ENCODE measurements at regions not wholly inside any gene's neighbourhood (a gene's known extent, or its start where the extent isn't known, plus 50 kb on each side); places are given as distances from the start of the nearest gene placed in this dataset.

- Histone ChIP-seq H3K27ac (ENCODE audit: low read depth, low read length) (no peak overlapping the region), H3K4me3 (ENCODE audit: low read depth in 1 of 2, low read length in 2 of 2) (no peak overlapping the region), H3K4me1 (ENCODE audit: control insufficient read depth in 1 of 2, insufficient read depth in 2 of 2, low read length in 2 of 2) (no peaks in the 10 kb centered on the region), H3K36me3 (ENCODE audit: control insufficient read depth in 1 of 2, insufficient read depth in 2 of 2, low read length in 2 of 2) (no peaks in the 10 kb centered on the region), H3K9me3 (ENCODE audit: control insufficient read depth in 1 of 2, low read length in 2 of 2) (no peaks in the 10 kb centered on the region), H3K9ac (ENCODE audit: low read depth in 1 of 2, low read length in 2 of 2) (no peak overlapping the region), H3K27me3 (ENCODE audit: control insufficient read depth in 1 of 2, insufficient read depth in 2 of 2, low read length in 2 of 2) (peaks cover 24 to 37% of the 10 kb centered on the region in 2 donors)
Measured at GRCh38 chr17:79223471-79223870, 148.8 kb downstream of the ENGASE start.

GRCh38 chr17:79221597-79221996 lies 147.0 kb downstream of the ENGASE start:
- no peaks in the 10 kb centered on the region for H3K4me1 ChIP-seq (ENCODE audit: control insufficient read depth in 1 of 2, insufficient read depth in 2 of 2, low read length in 2 of 2)
- no peak overlapping the region for H3K27ac ChIP-seq (ENCODE audit: low read depth, low read length)
- H3K9me3 ChIP-seq (ENCODE audit: control insufficient read depth in 1 of 2, low read length in 2 of 2): no peaks in the 10 kb centered on the region
- no peaks in the 10 kb centered on the region for H3K36me3 ChIP-seq (ENCODE audit: control insufficient read depth in 1 of 2, insufficient read depth in 2 of 2, low read length in 2 of 2)
- H3K9ac ChIP-seq (ENCODE audit: low read depth in 1 of 2, low read length in 2 of 2): no peak overlapping the region
- no peak overlapping the region for H3K4me3 ChIP-seq (ENCODE audit: low read depth in 1 of 2, low read length in 2 of 2)
- peaks cover 28 to 43% of the 10 kb centered on the region in 2 donors for H3K27me3 ChIP-seq (ENCODE audit: control insufficient read depth in 1 of 2, insufficient read depth in 2 of 2, low read length in 2 of 2)

- H3K4me1 ChIP-seq (ENCODE audit: control insufficient read depth in 1 of 2, insufficient read depth in 2 of 2, low read length in 2 of 2): no peaks in the 10 kb centered on the region
- H3K9me3 ChIP-seq (ENCODE audit: control insufficient read depth in 1 of 2, low read length in 2 of 2): no peaks in the 10 kb centered on the region
- H3K36me3 ChIP-seq (ENCODE audit: control insufficient read depth in 1 of 2, insufficient read depth in 2 of 2, low read length in 2 of 2): no peaks in the 10 kb centered on the region
- H3K27me3 ChIP-seq (ENCODE audit: control insufficient read depth in 1 of 2, insufficient read depth in 2 of 2, low read length in 2 of 2): peaks cover 28 to 43% of the 10 kb centered on the region in 2 donors
- H3K4me3 ChIP-seq (ENCODE audit: low read depth in 1 of 2, low read length in 2 of 2): no peak overlapping the region
- H3K9ac ChIP-seq (ENCODE audit: low read depth in 1 of 2, low read length in 2 of 2): no peak overlapping the region
- H3K27ac ChIP-seq (ENCODE audit: low read depth, low read length): no peak overlapping the region
Measured at GRCh38 chr17:79220713-79221291, 146.2 kb downstream of the ENGASE start.

GRCh38 chr17:79220201-79220712 lies 145.6 kb downstream of the ENGASE start:
- Histone ChIP-seq H3K36me3 (ENCODE audit: control insufficient read depth in 1 of 2, insufficient read depth in 2 of 2, low read length in 2 of 2) (no peaks in the 10 kb centered on the region), H3K4me3 (ENCODE audit: low read depth in 1 of 2, low read length in 2 of 2) (no peak overlapping the region), H3K27me3 (ENCODE audit: control insufficient read depth in 1 of 2, insufficient read depth in 2 of 2, low read length in 2 of 2) (peaks cover 28 to 43% of the 10 kb centered on the region in 2 donors)

GRCh38 chr17:79219208-79219935 lies 144.7 kb downstream of the ENGASE start:
- no peaks in the 10 kb centered on the region for H3K4me1 ChIP-seq (ENCODE audit: control insufficient read depth in 1 of 2, insufficient read depth in 2 of 2, low read length in 2 of 2)
- no peak overlapping the region for H3K4me3 ChIP-seq (ENCODE audit: low read depth in 1 of 2, low read length in 2 of 2)
- no peaks in the 10 kb centered on the region for H3K36me3 ChIP-seq (ENCODE audit: control insufficient read depth in 1 of 2, insufficient read depth in 2 of 2, low read length in 2 of 2)
- no peak overlapping the region for H3K27ac ChIP-seq (ENCODE audit: low read depth, low read length)
- H3K9ac ChIP-seq (ENCODE audit: low read depth in 1 of 2, low read length in 2 of 2): no peak overlapping the region
- no peaks in the 10 kb centered on the region for H3K9me3 ChIP-seq (ENCODE audit: control insufficient read depth in 1 of 2, low read length in 2 of 2)
- peaks cover 28 to 42% of the 10 kb centered on the region in 2 donors for H3K27me3 ChIP-seq (ENCODE audit: control insufficient read depth in 1 of 2, insufficient read depth in 2 of 2, low read length in 2 of 2)

More at GRCh38 chr17:79220201-79220712, 145.6 kb downstream of the ENGASE start:
- H3K9ac ChIP-seq (ENCODE audit: low read depth in 1 of 2, low read length in 2 of 2): no peak overlapping the region
- no peaks in the 10 kb centered on the region for H3K9me3 ChIP-seq (ENCODE audit: control insufficient read depth in 1 of 2, low read length in 2 of 2)
- H3K4me1 ChIP-seq (ENCODE audit: control insufficient read depth in 1 of 2, insufficient read depth in 2 of 2, low read length in 2 of 2): no peaks in the 10 kb centered on the region
- H3K27ac ChIP-seq (ENCODE audit: low read depth, low read length): no peak overlapping the region

GRCh38 chr17:79218825-79219200 lies 144.2 kb downstream of the ENGASE start:
- Histone ChIP-seq H3K27me3 (ENCODE audit: control insufficient read depth in 1 of 2, insufficient read depth in 2 of 2, low read length in 2 of 2) (peaks cover 28 to 36% of the 10 kb centered on the region in 2 donors), H3K9ac (ENCODE audit: low read depth in 1 of 2, low read length in 2 of 2) (no peak overlapping the region), H3K9me3 (ENCODE audit: control insufficient read depth in 1 of 2, low read length in 2 of 2) (no peaks in the 10 kb centered on the region), H3K36me3 (ENCODE audit: control insufficient read depth in 1 of 2, insufficient read depth in 2 of 2, low read length in 2 of 2) (no peaks in the 10 kb centered on the region), H3K4me3 (ENCODE audit: low read depth in 1 of 2, low read length in 2 of 2) (no peak overlapping the region), H3K4me1 (ENCODE audit: control insufficient read depth in 1 of 2, insufficient read depth in 2 of 2, low read length in 2 of 2) (no peaks in the 10 kb centered on the region), H3K27ac (ENCODE audit: low read depth, low read length) (no peak overlapping the region)

- no peak overlapping the region for H3K27ac ChIP-seq (ENCODE audit: low read depth, low read length)
- H3K27me3 ChIP-seq (ENCODE audit: control insufficient read depth in 1 of 2, insufficient read depth in 2 of 2, low read length in 2 of 2): peaks cover 28 to 34% of the 10 kb centered on the region in 2 donors
- H3K36me3 ChIP-seq (ENCODE audit: control insufficient read depth in 1 of 2, insufficient read depth in 2 of 2, low read length in 2 of 2): no peaks in the 10 kb centered on the region
- H3K9me3 ChIP-seq (ENCODE audit: control insufficient read depth in 1 of 2, low read length in 2 of 2): no peaks in the 10 kb centered on the region
- H3K9ac ChIP-seq (ENCODE audit: low read depth in 1 of 2, low read length in 2 of 2): no peak overlapping the region
- H3K4me3 ChIP-seq (ENCODE audit: low read depth in 1 of 2, low read length in 2 of 2): no peak overlapping the region
- H3K4me1 ChIP-seq (ENCODE audit: control insufficient read depth in 1 of 2, insufficient read depth in 2 of 2, low read length in 2 of 2): no peaks in the 10 kb centered on the region
Measured at GRCh38 chr17:79218175-79218824, 143.7 kb downstream of the ENGASE start.

GRCh38 chr17:79217473-79218135 lies 143.0 kb downstream of the ENGASE start:
- no peaks in the 10 kb centered on the region for H3K4me1 ChIP-seq (ENCODE audit: control insufficient read depth in 1 of 2, insufficient read depth in 2 of 2, low read length in 2 of 2)
- H3K27ac ChIP-seq (ENCODE audit: low read depth, low read length): no peak overlapping the region
- no peaks in the 10 kb centered on the region for H3K9me3 ChIP-seq (ENCODE audit: control insufficient read depth in 1 of 2, low read length in 2 of 2)
- H3K36me3 ChIP-seq (ENCODE audit: control insufficient read depth in 1 of 2, insufficient read depth in 2 of 2, low read length in 2 of 2): no peaks in the 10 kb centered on the region
- no peak overlapping the region for H3K9ac ChIP-seq (ENCODE audit: low read depth in 1 of 2, low read length in 2 of 2)
- H3K4me3 ChIP-seq (ENCODE audit: low read depth in 1 of 2, low read length in 2 of 2): no peak overlapping the region
- peaks cover 27 to 29% of the 10 kb centered on the region in 2 donors for H3K27me3 ChIP-seq (ENCODE audit: control insufficient read depth in 1 of 2, insufficient read depth in 2 of 2, low read length in 2 of 2)

- Histone ChIP-seq H3K27me3 (ENCODE audit: control insufficient read depth in 1 of 2, insufficient read depth in 2 of 2, low read length in 2 of 2) (peaks cover 23 to 26% of the 10 kb centered on the region in 2 donors), H3K27ac (ENCODE audit: low read depth, low read length) (no peak overlapping the region), H3K4me3 (ENCODE audit: low read depth in 1 of 2, low read length in 2 of 2) (no peak overlapping the region), H3K9me3 (ENCODE audit: control insufficient read depth in 1 of 2, low read length in 2 of 2) (no peaks in the 10 kb centered on the region), H3K9ac (ENCODE audit: low read depth in 1 of 2, low read length in 2 of 2) (no peak overlapping the region), H3K4me1 (ENCODE audit: control insufficient read depth in 1 of 2, insufficient read depth in 2 of 2, low read length in 2 of 2) (no peaks in the 10 kb centered on the region), H3K36me3 (ENCODE audit: control insufficient read depth in 1 of 2, insufficient read depth in 2 of 2, low read length in 2 of 2) (no peaks in the 10 kb centered on the region)
Measured at GRCh38 chr17:79216826-79217225, 142.2 kb downstream of the ENGASE start.

GRCh38 chr17:79216391-79216790 lies 141.8 kb downstream of the ENGASE start:
- no peaks in the 10 kb centered on the region for H3K4me1 ChIP-seq (ENCODE audit: control insufficient read depth in 1 of 2, insufficient read depth in 2 of 2, low read length in 2 of 2)
- H3K9me3 ChIP-seq (ENCODE audit: control insufficient read depth in 1 of 2, low read length in 2 of 2): no peaks in the 10 kb centered on the region
- H3K27ac ChIP-seq (ENCODE audit: low read depth, low read length): no peak overlapping the region
- no peak overlapping the region for H3K9ac ChIP-seq (ENCODE audit: low read depth in 1 of 2, low read length in 2 of 2)
- peaks cover 22 to 26% of the 10 kb centered on the region in 2 donors for H3K27me3 ChIP-seq (ENCODE audit: control insufficient read depth in 1 of 2, insufficient read depth in 2 of 2, low read length in 2 of 2)
- no peak overlapping the region for H3K4me3 ChIP-seq (ENCODE audit: low read depth in 1 of 2, low read length in 2 of 2)
- no peaks in the 10 kb centered on the region for H3K36me3 ChIP-seq (ENCODE audit: control insufficient read depth in 1 of 2, insufficient read depth in 2 of 2, low read length in 2 of 2)

Measured in duodenal mucosa (tissue), 2 donors.